ENCODE measurements at regions not wholly inside any gene's neighbourhood (a gene's known extent, or its start where the extent isn't known, plus 50 kb on each side); places are given as distances from the start of the nearest gene placed in this dataset.

DNA sequence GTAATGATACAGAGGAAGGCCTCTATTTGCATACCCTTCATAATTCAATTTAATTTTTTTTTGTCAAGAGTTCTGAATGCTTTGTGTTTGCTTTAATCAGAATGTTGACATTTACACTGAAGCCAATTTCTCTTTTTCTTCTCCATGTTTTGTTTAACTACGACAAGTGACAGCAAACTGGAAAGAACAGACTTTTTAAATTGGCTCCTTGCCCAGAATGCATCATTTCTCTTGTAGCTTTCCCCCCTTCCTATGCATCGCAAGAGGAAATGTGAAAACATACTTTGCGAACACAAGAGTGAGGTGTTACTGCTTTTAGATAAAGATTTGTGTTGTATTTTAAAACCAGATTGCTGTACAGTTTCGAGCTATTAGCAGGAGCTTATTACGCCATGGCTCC is 955.2 kb upstream of the CELF4 start:
- TF ChIP-seq CTCF (IDR thresholded peaks at IDR 0.05) (no peak), POLR2A (IDR thresholded peaks at IDR 0.05) (no peak)
- ATAC-seq (no peak), DNase-seq (no peak)
- H3K4me3 ChIP-seq, result no peak overlapping the region
- intact Hi-C loops (cut with DNase I), result no loop called here
- no peaks in the 10 kb centered on the region for H3K4me1 ChIP-seq
- no peaks in the 10 kb centered on the region for H3K27me3 ChIP-seq
- H3K36me3 ChIP-seq, result no peaks in the 10 kb centered on the region
- H3K9me3 ChIP-seq, result no peaks in the 10 kb centered on the region
- WGBS, 4 donors, result 51 to 54% (median 51%) methylated on average over 5 of the region's 5 CpGs
- H3K27ac ChIP-seq, result no peak overlapping the region

- H3K36me3 ChIP-seq, result no peaks in the 10 kb centered on the region
- WGBS, 4 donors, result 89 to 100% (median 92%) methylated on average over 1 of the region's 1 CpG
- no peak for TF ChIP-seq CTCF (IDR thresholded peaks at IDR 0.05)
- no peaks in the 10 kb centered on the region for H3K4me1 ChIP-seq
- H3K27ac ChIP-seq, result no peak overlapping the region
- intact Hi-C loops (cut with DNase I), result no loop called here
- no peak overlapping the region for H3K4me3 ChIP-seq
- ATAC-seq (no peak), DNase-seq (no peak)
- H3K9me3 ChIP-seq, result peaks cover 0 to 5% (median 0%) of the 10 kb centered on the region in 12 donors
- H3K27me3 ChIP-seq, result no peaks in the 10 kb centered on the region
Measured at GRCh38 chr18:38502539-38502938, 936.9 kb upstream of the CELF4 start.

DNA sequence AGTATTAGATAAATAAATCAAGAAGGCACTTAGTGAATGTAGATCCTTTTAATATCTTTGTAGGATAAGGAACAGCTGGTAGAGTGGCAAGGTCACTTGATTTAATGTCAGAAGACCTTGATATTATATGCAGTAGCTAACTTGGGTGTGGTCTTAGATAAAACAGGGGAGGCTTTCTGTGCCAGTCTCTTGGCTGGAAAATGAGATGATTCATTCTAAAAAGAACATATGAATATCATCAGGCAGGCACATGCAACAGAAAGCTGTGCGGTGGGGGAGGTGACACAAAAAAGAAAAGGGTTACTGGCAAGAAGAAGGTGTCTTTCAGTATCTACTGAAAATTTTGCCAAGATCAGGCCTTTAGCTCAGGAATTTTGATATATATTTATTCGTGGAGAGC is 931.7 kb upstream of the CELF4 start:
- H3K4me3 ChIP-seq, result no peak overlapping the region
- no peaks in the 10 kb centered on the region for H3K27me3 ChIP-seq
- intact Hi-C loops (cut with DNase I), result no loop called here
- no peak for ATAC-seq
- no peak overlapping the region for H3K27ac ChIP-seq
- 43 to 65% (median 63%) methylated on average over 2 of the region's 2 CpGs for WGBS, 4 donors
- no peaks in the 10 kb centered on the region for H3K36me3 ChIP-seq
- no peak for TF ChIP-seq POLR2A (IDR thresholded peaks at IDR 0.05)
- TF ChIP-seq CTCF (IDR thresholded peaks at IDR 0.05), result no peak
- no peak for DNase-seq
- H3K9me3 ChIP-seq, result no peaks in the 10 kb centered on the region
- H3K4me1 ChIP-seq, result no peaks in the 10 kb centered on the region

DNA sequence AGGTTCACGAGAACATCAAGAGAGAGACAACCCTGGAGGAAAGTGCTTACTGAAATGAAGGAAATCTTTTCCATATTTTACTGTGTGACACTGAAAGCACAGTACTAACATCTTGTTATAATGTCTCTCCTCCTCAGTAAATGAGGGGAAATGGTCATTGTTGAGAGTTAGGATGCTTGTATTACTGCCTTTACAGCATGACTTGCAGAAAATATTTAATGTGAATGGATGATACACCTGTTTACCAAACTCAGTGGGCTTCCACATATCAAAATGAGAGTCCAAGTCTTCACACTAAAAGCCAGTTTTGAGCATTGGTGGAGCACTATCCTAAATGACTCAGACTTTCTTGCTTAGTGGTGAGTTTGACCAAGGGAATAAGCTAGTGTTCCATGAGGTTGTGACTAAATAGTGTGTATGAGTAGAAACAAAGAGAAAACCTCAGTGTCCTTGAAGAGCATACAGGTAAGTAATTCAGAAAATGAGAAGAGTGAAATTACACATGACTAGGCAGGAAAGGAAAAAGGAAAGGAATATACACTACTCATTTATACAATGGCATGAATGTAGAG is 930.7 kb upstream of the CELF4 start:
- intact Hi-C loops (cut with DNase I), result no loop called here
- no peak for DNase-seq
- Histone ChIP-seq H3K4me3 (no peak overlapping the region), H3K9me3 (no peaks in the 10 kb centered on the region), H3K27ac (no peak overlapping the region), H3K36me3 (no peaks in the 10 kb centered on the region), H3K4me1 (no peaks in the 10 kb centered on the region), H3K27me3 (no peaks in the 10 kb centered on the region)
- no peak for TF ChIP-seq POLR2A (IDR thresholded peaks at IDR 0.05)
- no peak for TF ChIP-seq CTCF (IDR thresholded peaks at IDR 0.05)
- 91 to 97% (median 95%) methylated on average over 1 of the region's 1 CpG for WGBS, 4 donors
- ATAC-seq, result no peak
